ENCODE measurements at regions not wholly inside any gene's neighbourhood (a gene's known extent, or its start where the extent isn't known, plus 50 kb on each side); places are given as distances from the start of the nearest gene placed in this dataset.

GRCh38 chr17:31788956-31789355 is 70.1 kb downstream of the COPRS start:
- H3K9me3 ChIP-seq, result no peaks in the 10 kb centered on the region
- no peak for TF ChIP-seq CTCF (IDR thresholded peaks at IDR 0.05)
- H3K36me3 ChIP-seq (ENCODE audit: low read depth), result no peaks in the 10 kb centered on the region
- H3K4me1 ChIP-seq (ENCODE audit: low read depth), result no peaks in the 10 kb centered on the region
- intact Hi-C loops (cut with DNase I, micrococcal nuclease), result no loop called here
- DNase-seq, result no peak
- no peak for ATAC-seq
- no peak overlapping the region for H3K4me3 ChIP-seq

GRCh38 chr17:31788571-31788946 is 70.5 kb downstream of the COPRS start:
- ATAC-seq, result no peak
- H3K4me3 ChIP-seq, result no peak overlapping the region
- no peak for DNase-seq
- no peak for TF ChIP-seq CTCF (IDR thresholded peaks at IDR 0.05)
- intact Hi-C loops (cut with DNase I, micrococcal nuclease), result no loop called here
- no peaks in the 10 kb centered on the region for H3K4me1 ChIP-seq (ENCODE audit: low read depth)
- H3K36me3 ChIP-seq (ENCODE audit: low read depth), result no peaks in the 10 kb centered on the region
- H3K9me3 ChIP-seq, result no peaks in the 10 kb centered on the region

- DNase-seq (no peak), ATAC-seq (no peak)
- H3K36me3 ChIP-seq (ENCODE audit: low read depth), result no peaks in the 10 kb centered on the region
- H3K9me3 ChIP-seq, result no peaks in the 10 kb centered on the region
- no peak overlapping the region for H3K4me3 ChIP-seq
- no peak for TF ChIP-seq CTCF (IDR thresholded peaks at IDR 0.05)
- H3K4me1 ChIP-seq (ENCODE audit: low read depth), result no peaks in the 10 kb centered on the region
- intact Hi-C loops (cut with DNase I, micrococcal nuclease), result no loop called here
Observed at GRCh38 chr17:31787857-31788570, 71.0 kb downstream of the COPRS start.

- no peak for ATAC-seq
- no peaks in the 10 kb centered on the region for H3K9me3 ChIP-seq
- intact Hi-C loops (cut with DNase I, micrococcal nuclease), result no loop called here
- DNase-seq, result no peak
- H3K4me1 ChIP-seq (ENCODE audit: low read depth), result no peaks in the 10 kb centered on the region
- H3K4me3 ChIP-seq, result no peak overlapping the region
- TF ChIP-seq CTCF (IDR thresholded peaks at IDR 0.05), result no peak
- no peaks in the 10 kb centered on the region for H3K36me3 ChIP-seq (ENCODE audit: low read depth)
Observed at GRCh38 chr17:31786796-31787481, 72.1 kb downstream of the COPRS start.

GRCh38 chr17:31780483-31780882 is 78.6 kb downstream of the COPRS start:
- Histone ChIP-seq H3K4me3 (no peak overlapping the region), H3K36me3 (ENCODE audit: low read depth) (no peaks in the 10 kb centered on the region), H3K9me3 (no peaks in the 10 kb centered on the region), H3K4me1 (ENCODE audit: low read depth) (no peaks in the 10 kb centered on the region)
- DNase-seq (no peak), ATAC-seq (no peak)
- TF ChIP-seq CTCF (IDR thresholded peaks at IDR 0.05), result no peak
- intact Hi-C loops (cut with DNase I, micrococcal nuclease), result no loop called here

Measured in mucosa of descending colon (tissue), 3 donors.